ENCODE measurements at regions not wholly inside any gene's neighbourhood (a gene's known extent, or its start where the extent isn't known, plus 50 kb on each side); places are given as distances from the start of the nearest gene placed in this dataset.

DNA sequence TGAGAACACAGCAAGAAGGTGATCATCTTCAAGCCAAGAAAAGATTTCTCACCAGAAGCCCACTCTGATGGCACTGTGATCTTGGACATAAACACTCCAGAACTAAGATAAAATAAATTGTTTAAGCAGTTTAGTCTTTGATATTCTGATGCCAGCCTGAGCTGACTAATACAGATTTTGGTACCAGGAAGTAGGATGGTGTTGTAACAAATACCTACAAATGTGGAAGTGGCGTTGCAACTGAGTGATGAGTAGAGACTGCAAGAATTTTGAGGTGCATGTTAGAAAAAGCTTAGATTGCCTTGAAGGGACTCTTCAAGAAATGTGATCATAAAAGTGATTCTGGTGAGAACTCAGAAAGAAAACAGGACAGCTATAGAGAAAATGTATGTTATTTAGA is 592.4 kb upstream of the DAB2 start:
- TF ChIP-seq, protein P1, sequence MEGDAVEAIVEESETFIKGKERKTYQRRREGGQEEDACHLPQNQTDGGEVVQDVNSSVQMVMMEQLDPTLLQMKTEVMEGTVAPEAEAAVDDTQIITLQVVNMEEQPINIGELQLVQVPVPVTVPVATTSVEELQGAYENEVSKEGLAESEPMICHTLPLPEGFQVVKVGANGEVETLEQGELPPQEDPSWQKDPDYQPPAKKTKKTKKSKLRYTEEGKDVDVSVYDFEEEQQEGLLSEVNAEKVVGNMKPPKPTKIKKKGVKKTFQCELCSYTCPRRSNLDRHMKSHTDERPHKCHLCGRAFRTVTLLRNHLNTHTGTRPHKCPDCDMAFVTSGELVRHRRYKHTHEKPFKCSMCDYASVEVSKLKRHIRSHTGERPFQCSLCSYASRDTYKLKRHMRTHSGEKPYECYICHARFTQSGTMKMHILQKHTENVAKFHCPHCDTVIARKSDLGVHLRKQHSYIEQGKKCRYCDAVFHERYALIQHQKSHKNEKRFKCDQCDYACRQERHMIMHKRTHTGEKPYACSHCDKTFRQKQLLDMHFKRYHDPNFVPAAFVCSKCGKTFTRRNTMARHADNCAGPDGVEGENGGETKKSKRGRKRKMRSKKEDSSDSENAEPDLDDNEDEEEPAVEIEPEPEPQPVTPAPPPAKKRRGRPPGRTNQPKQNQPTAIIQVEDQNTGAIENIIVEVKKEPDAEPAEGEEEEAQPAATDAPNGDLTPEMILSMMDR (IDR thresholded peaks at IDR 0.05; ENCODE audit: insufficient read depth, low read length, missing control alignments), result no peak
- DNase-seq (ENCODE audit: low read depth, low spot score), result no peak
- POLR2A ChIA-PET, result no interaction called here
- no peak overlapping the region for H3K4me3 ChIP-seq (ENCODE audit: low read depth, low read length)
- CTCF ChIA-PET, result interaction anchor here (1.0 kb wide), 1 partner anchor 303 kb away, joined by 4 read pairs; no protein-coding TSS in a partner anchor

DNA sequence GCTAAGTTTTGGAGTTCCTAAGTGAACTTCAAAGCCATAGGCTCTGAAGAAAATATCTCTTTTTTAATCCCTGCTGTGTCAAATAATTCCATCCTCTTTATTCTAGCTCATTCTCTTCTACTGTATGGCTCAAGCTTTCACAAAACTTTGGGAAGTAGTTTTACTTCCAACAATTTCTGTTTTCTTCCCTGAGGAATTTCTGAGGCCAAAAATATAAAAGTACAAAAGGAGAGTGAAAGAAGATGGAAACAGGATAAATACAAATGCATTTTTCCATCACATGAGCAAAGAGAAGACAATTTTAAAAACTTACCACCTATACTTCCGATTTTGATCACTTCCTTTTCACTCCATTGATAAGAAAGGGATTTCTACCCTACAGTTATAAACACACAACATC is 585.7 kb upstream of the DAB2 start:
- CTCF ChIA-PET, result no interaction called here
- POLR2A ChIA-PET, result no interaction called here
- TF ChIP-seq, protein P1 (IDR thresholded peaks at IDR 0.05; ENCODE audit: insufficient read depth, low read length, missing control alignments), result no peak
- DNase-seq (ENCODE audit: low read depth, low spot score), result no peak
- no peak overlapping the region for H3K4me3 ChIP-seq (ENCODE audit: low read depth, low read length)

DNA sequence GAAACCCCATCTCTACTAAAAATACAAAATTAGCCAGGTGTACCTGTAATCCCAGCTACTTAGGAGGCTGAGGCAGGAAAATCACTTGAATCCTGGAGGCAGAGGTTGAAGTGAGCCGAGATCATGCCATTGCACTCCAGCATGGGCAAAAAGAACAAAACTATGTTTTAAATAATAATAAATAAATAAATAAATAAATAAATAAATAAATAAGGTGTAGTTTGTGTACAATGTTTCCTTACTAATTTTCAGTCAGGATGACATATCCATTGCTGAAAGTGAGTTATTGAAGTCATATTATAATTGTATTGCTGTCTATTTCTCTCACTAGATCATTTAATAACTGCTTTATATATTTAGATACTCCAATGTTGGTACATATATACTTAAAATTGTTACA is 581.5 kb upstream of the DAB2 start:
- DNase-seq (ENCODE audit: low read depth, low spot score), result no peak
- no peak overlapping the region for H3K4me3 ChIP-seq (ENCODE audit: low read depth, low read length)
- TF ChIP-seq, protein P1 (IDR thresholded peaks at IDR 0.05; ENCODE audit: insufficient read depth, low read length, missing control alignments), result no peak
- ChIA-PET POLR2A (no interaction called here), CTCF (no interaction called here)

DNA sequence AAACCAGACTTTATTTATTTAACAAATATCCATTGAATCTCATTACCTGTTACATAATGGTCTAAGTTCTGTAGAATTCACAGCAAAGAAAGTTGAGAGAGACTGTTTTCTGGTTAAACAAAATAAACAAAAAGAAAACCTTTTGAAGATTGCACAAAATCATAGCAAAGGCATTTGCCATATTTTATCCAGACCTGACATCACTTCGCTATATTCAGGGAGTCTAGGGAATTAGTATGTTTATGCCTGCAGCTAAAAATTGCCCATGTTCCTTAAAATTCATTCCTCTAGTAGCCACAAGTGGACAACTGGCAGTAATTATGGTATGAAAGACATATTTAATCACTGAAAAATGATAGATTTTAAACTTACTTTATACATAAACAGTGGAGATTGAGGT is 577.0 kb upstream of the DAB2 start:
- TF ChIP-seq, protein P1 (IDR thresholded peaks at IDR 0.05; ENCODE audit: insufficient read depth, low read length, missing control alignments), result no peak
- POLR2A ChIA-PET, result no interaction called here
- DNase-seq (ENCODE audit: low read depth, low spot score), result no peak
- CTCF ChIA-PET, result no interaction called here
- H3K4me3 ChIP-seq (ENCODE audit: low read depth, low read length), result no peak overlapping the region

DNA sequence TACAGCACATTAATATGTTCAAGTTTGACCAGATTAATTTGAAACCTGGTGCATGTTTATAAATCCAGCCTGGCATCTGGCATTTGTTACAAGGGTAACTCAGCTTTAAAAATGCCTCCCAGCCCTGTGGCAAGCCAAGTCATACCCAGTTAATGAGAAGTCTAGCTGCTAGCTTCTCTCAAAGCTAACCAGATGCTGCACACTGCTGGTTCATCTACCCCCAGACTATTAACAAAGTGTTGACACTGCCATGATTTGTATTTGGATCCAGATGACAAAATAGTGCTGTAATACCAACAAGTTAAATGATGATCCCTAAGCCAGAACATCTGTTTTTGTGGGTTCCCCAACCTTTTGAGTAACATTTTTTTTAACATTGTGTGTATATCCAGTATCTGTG is 573.7 kb upstream of the DAB2 start:
- no peak for DNase-seq (ENCODE audit: low read depth, low spot score)
- POLR2A ChIA-PET, result no interaction called here
- TF ChIP-seq, protein P1 (IDR thresholded peaks at IDR 0.05; ENCODE audit: insufficient read depth, low read length, missing control alignments), result no peak
- CTCF ChIA-PET, result no interaction called here
- no peak overlapping the region for H3K4me3 ChIP-seq (ENCODE audit: low read depth, low read length)

DNA sequence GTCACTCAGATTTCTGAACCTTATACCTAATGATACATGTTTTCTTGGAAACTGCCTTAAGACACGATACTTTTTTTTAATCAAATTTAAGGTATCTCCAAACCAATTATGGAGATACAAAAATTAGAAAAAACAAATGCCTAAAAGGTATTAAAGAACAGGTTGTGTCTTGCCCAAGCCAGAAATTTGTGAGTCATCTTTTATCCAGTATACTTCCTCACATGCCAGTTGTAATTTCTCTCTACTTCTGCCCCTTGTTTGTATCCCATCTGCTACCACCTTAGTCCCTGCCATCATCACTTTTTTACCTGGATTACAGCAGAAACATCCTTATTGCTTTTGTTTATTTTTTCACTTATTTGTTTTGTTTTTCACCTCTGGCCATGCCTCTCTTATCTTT is 571.2 kb upstream of the DAB2 start:
- CTCF ChIA-PET, result no interaction called here
- no peak overlapping the region for H3K4me3 ChIP-seq (ENCODE audit: low read depth, low read length)
- TF ChIP-seq, protein P1 (IDR thresholded peaks at IDR 0.05; ENCODE audit: insufficient read depth, low read length, missing control alignments), result no peak
- POLR2A ChIA-PET, result no interaction called here
- no peak for DNase-seq (ENCODE audit: low read depth, low spot score)
